ENCODE measurements at regions not wholly inside any gene's neighbourhood (a gene's known extent, or its start where the extent isn't known, plus 50 kb on each side); places are given as distances from the start of the nearest gene placed in this dataset.
"Not testable (repeated sequence)": the region's sequence is repeated elsewhere in the genome, so short reads cannot be mapped to it uniquely, and the experiment has no call there.

GRCh38 chr7:47185170-47185569, 396.7 kb downstream of the TNS3 start:
- no peak for DNase-seq (ENCODE audit: low read depth)
- TF ChIP-seq, protein P1, sequence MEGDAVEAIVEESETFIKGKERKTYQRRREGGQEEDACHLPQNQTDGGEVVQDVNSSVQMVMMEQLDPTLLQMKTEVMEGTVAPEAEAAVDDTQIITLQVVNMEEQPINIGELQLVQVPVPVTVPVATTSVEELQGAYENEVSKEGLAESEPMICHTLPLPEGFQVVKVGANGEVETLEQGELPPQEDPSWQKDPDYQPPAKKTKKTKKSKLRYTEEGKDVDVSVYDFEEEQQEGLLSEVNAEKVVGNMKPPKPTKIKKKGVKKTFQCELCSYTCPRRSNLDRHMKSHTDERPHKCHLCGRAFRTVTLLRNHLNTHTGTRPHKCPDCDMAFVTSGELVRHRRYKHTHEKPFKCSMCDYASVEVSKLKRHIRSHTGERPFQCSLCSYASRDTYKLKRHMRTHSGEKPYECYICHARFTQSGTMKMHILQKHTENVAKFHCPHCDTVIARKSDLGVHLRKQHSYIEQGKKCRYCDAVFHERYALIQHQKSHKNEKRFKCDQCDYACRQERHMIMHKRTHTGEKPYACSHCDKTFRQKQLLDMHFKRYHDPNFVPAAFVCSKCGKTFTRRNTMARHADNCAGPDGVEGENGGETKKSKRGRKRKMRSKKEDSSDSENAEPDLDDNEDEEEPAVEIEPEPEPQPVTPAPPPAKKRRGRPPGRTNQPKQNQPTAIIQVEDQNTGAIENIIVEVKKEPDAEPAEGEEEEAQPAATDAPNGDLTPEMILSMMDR (conservative IDR thresholded peaks at IDR 0.05; ENCODE audit: low read depth, low read length): no peak
- H3K4me3 ChIP-seq (ENCODE audit: low read depth, low read length): no peak overlapping the region

DNA sequence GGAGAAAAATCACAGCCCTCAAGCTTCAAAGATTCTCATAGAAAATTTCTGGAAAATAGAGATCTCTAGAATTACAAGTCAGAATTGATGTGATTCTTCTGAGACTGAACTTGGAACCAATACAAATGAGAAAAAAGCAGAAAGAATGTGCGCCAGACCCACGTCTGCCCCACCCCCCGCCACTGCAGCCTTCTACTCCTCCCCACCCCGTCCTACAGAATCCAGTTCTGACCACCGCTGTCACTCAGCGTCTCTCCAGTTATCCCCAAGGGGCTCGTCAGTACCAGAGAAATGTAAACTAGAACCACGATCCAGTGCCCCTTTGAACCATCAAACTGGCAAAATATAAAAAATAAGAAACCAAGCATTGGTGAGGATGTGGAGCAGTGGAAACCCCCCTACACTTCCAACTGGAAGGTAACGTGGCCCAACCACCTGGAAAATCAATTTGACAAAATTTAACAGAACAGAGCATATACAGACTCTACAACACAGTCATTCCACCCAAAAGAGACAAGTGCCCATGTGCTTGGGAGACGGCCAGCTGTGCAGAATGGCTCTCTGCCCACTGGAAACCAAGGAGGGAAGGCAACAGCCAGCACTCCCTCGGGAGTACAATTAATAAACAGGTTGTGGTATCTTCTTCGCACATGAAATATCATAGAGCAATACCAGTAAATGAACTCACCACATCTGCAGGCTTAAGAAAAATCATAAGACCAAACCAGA, 397.9 kb downstream of the TNS3 start:
- TF ChIP-seq, protein P1 (conservative IDR thresholded peaks at IDR 0.05; ENCODE audit: low read depth, low read length): no peak
- H3K4me3 ChIP-seq (ENCODE audit: low read depth, low read length): no peak overlapping the region
- no peak for DNase-seq (ENCODE audit: low read depth)

- H3K4me3 ChIP-seq (ENCODE audit: low read depth, low read length): no peak overlapping the region
- TF ChIP-seq, protein P1 (conservative IDR thresholded peaks at IDR 0.05; ENCODE audit: low read depth, low read length): no peak
Observed at GRCh38 chr7:47181746-47182361, 400.1 kb downstream of the TNS3 start.

GRCh38 chr7:47180516-47180826, 401.4 kb downstream of the TNS3 start:
- H3K4me3 ChIP-seq (ENCODE audit: low read depth, low read length): no peak overlapping the region
- DNase-seq (ENCODE audit: low read depth): no peak
- TF ChIP-seq, protein P1 (conservative IDR thresholded peaks at IDR 0.05; ENCODE audit: low read depth, low read length): no peak

More at GRCh38 chr7:47181746-47182361, 400.1 kb downstream of the TNS3 start:
- no peak for DNase-seq (ENCODE audit: low read depth)

GRCh38 chr7:47179812-47180515, 401.9 kb downstream of the TNS3 start:
- peak; percentile 86 for DNase-seq (ENCODE audit: low read depth)
- H3K4me3 ChIP-seq (ENCODE audit: low read depth, low read length): no peak overlapping the region
- TF ChIP-seq, protein P1 (conservative IDR thresholded peaks at IDR 0.05; ENCODE audit: low read depth, low read length): peak; percentile 98

- not testable (repeated sequence) for DNase-seq (ENCODE audit: low read depth); H3K4me3 ChIP-seq (ENCODE audit: low read depth, low read length)
Observed at GRCh38 chr7:47172602-47173539, 409.0 kb downstream of the TNS3 start.

DNA sequence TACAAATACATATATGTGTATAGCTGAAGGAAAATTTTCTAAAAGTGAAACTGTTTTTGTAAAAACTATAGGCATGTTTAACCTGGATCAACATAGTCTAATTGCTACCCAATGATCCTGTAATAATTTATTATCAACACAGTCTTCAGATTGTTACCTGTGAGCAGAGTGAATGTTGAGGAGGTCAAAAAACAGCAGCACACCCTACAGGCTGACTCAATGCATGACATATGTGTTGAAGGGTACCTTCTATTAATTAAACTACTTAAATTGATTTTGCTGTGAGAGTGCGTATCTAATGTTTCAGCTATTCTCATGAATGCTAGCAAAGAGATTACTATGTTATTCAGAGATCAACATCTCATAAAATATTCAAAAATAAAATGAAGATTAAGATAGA, 411.4 kb downstream of the TNS3 start:
- peak; percentile 62 for DNase-seq (ENCODE audit: low read depth)
- no peak overlapping the region for H3K4me3 ChIP-seq (ENCODE audit: low read depth, low read length)
- TF ChIP-seq, protein P1 (conservative IDR thresholded peaks at IDR 0.05; ENCODE audit: low read depth, low read length): peak; percentile 75
